ENCODE measurements at regions not wholly inside any gene's neighbourhood (a gene's known extent, or its start where the extent isn't known, plus 50 kb on each side); places are given as distances from the start of the nearest gene placed in this dataset.

DNA sequence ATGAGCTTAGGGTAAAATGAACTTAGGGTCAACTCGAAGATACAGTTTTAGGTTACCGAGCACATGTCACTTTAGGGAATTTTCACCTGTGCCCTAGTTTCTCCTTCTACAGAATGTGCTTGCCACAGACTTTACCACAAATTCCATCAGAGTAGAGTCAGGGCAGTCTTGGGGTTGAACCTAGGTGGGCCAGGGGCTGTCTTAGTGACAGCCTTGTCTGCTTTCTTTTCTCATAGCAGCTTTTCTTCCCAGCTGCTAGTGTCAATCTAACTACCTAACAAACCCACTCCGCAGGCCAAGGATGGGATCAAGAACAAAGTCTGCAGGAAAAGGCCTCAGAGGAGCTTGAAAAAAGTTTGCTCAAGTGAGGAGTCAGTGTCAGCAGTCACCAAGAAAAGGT is 458.1 kb upstream of the CDH18 start (continued):
- TF ChIP-seq, protein P1, sequence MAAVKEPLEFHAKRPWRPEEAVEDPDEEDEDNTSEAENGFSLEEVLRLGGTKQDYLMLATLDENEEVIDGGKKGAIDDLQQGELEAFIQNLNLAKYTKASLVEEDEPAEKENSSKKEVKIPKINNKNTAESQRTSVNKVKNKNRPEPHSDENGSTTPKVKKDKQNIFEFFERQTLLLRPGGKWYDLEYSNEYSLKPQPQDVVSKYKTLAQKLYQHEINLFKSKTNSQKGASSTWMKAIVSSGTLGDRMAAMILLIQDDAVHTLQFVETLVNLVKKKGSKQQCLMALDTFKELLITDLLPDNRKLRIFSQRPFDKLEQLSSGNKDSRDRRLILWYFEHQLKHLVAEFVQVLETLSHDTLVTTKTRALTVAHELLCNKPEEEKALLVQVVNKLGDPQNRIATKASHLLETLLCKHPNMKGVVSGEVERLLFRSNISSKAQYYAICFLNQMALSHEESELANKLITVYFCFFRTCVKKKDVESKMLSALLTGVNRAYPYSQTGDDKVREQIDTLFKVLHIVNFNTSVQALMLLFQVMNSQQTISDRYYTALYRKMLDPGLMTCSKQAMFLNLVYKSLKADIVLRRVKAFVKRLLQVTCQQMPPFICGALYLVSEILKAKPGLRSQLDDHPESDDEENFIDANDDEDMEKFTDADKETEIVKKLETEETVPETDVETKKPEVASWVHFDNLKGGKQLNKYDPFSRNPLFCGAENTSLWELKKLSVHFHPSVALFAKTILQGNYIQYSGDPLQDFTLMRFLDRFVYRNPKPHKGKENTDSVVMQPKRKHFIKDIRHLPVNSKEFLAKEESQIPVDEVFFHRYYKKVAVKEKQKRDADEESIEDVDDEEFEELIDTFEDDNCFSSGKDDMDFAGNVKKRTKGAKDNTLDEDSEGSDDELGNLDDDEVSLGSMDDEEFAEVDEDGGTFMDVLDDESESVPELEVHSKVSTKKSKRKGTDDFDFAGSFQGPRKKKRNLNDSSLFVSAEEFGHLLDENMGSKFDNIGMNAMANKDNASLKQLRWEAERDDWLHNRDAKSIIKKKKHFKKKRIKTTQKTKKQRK (IDR thresholded peaks at IDR 0.05; ENCODE audit: low read depth, low read length) = no peak
- no peak for TF ChIP-seq CBX5 (IDR thresholded peaks at IDR 0.05; ENCODE audit: low read depth)
- TF ChIP-seq RUNX3 (IDR thresholded peaks at IDR 0.05; ENCODE audit: low read length) = no peak
- no peak for TF ChIP-seq SREBF1 (IDR thresholded peaks at IDR 0.05; ENCODE audit: low read length)
- no peak for TF ChIP-seq EP300 (IDR thresholded peaks at IDR 0.05; ENCODE audit: borderline replicate concordance in 1 of 2, control insufficient read depth in 1 of 2, low read depth in 2 of 2, low read length in 2 of 2)

DNA sequence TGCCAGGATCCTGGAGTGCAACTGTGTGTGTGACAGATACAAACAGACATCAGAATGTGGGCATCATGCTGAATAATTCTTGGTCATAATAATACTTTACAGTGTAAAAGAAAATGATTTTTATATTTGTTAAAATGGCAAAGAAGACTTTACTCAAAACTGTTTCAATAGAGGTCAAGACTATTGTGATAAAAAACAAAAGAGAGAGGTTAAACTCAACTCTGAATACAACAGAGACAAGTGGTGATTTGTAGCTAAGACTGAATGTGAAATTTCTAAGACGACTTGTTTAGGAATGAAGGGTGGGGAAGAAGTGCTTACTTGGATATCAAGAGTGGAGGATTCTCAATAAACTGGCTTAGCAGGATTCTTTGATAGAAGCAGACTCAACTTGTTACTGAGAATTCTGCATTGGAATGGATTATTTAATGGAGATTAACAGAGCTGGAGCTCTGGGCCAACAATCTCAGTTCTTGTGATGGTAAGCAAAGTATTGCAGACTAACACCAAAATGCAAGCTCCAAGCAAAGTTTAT is 457.4 kb upstream of the CDH18 start:
- Histone ChIP-seq H3K36me3 (ENCODE audit: control insufficient read depth in 2 of 2, insufficient read depth in 2 of 2, low read length in 1 of 2) (no peaks in the 10 kb centered on the region), H3K9ac (ENCODE audit: control insufficient read depth, insufficient read depth, low read length) (no peak overlapping the region), H4K20me1 (ENCODE audit: control insufficient read depth, insufficient read depth) (no peaks in the 10 kb centered on the region), H3K4me3 (no peak overlapping the region), H3K4me2 (ENCODE audit: control insufficient read depth, insufficient read depth) (no peak overlapping the region), H3K4me1 (ENCODE audit: control insufficient read depth, insufficient read depth, low read length) (no peaks in the 10 kb centered on the region), H3K27ac (ENCODE audit: control insufficient read depth, insufficient read depth) (no peak overlapping the region), H3K27me3 (replicated peaks in 1 of 2; ENCODE audit: control insufficient read depth in 2 of 2, insufficient read depth in 2 of 2, low read length in 1 of 2) (no peaks in the 10 kb centered on the region), H3K79me2 (ENCODE audit: control insufficient read depth, insufficient read depth, low read length) (no peaks in the 10 kb centered on the region), H3K9me3 (replicated peaks; ENCODE audit: control insufficient read depth, insufficient read depth, low read length) (no peaks in the 10 kb centered on the region), H2AFZ (ENCODE audit: control insufficient read depth, low read depth, low read length) (no peak overlapping the region)
- no TSS peak for BruUV-seq (replicated peaks)
- DNase-seq (ENCODE audit: low read depth, low spot score) = no peak
- in situ Hi-C loops (cut with MboI) (no loop called here), intact Hi-C loops (cut with micrococcal nuclease; ENCODE audit: unreplicated experiment) (no loop called here)
- POLR2A ChIA-PET = no interaction called here
- FAIRE-seq = no peak
- CTCF ChIA-PET = interaction anchor here (1.1 kb wide), 1 partner anchor 10 kb away, joined by 3 read pairs; no protein-coding TSS in a partner anchor
- ATAC-seq = no peak
- SMC1A ChIA-PET (ENCODE audit: uncharacterized antibody, unreplicated experiment) = interaction anchor here (1.4 kb wide), 1 partner anchor 10 kb away, joined by 3 read pairs; no protein-coding TSS in a partner anchor
- RAD21 ChIA-PET (ENCODE audit: unreplicated experiment) = no interaction called here
- 38% methylated on average over 1 of the region's 1 CpG for WGBS (ENCODE audit: insufficient coverage, insufficient replicate concordance, low lambda C conversion rate, missing lambda C conversion rate)
- TF ChIP-seq MYC (IDR thresholded peaks at IDR 0.05; ENCODE audit: insufficient read depth, insufficient read length, insufficient replicate concordance, low read length, severe bottlenecking) = no peak
- no peak for TF ChIP-seq TCF12 (IDR thresholded peaks at IDR 0.05; ENCODE audit: low read depth, low read length)
- TF ChIP-seq, protein P1 (IDR thresholded peaks at IDR 0.05; ENCODE audit: low read depth, low read length) = no peak
- TF ChIP-seq, protein P2, sequence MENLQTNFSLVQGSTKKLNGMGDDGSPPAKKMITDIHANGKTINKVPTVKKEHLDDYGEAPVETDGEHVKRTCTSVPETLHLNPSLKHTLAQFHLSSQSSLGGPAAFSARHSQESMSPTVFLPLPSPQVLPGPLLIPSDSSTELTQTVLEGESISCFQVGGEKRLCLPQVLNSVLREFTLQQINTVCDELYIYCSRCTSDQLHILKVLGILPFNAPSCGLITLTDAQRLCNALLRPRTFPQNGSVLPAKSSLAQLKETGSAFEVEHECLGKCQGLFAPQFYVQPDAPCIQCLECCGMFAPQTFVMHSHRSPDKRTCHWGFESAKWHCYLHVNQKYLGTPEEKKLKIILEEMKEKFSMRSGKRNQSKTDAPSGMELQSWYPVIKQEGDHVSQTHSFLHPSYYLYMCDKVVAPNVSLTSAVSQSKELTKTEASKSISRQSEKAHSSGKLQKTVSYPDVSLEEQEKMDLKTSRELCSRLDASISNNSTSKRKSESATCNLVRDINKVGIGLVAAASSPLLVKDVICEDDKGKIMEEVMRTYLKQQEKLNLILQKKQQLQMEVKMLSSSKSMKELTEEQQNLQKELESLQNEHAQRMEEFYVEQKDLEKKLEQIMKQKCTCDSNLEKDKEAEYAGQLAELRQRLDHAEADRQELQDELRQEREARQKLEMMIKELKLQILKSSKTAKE (IDR thresholded peaks at IDR 0.05; ENCODE audit: low read depth, poor library complexity, severe bottlenecking) = no peak
- no peak for TF ChIP-seq BACH1 (IDR thresholded peaks at IDR 0.05; ENCODE audit: borderline replicate concordance)
- TF ChIP-seq IRF4 (IDR thresholded peaks at IDR 0.05; ENCODE audit: low read depth, low read length) = no peak
- TF ChIP-seq, protein P3, sequence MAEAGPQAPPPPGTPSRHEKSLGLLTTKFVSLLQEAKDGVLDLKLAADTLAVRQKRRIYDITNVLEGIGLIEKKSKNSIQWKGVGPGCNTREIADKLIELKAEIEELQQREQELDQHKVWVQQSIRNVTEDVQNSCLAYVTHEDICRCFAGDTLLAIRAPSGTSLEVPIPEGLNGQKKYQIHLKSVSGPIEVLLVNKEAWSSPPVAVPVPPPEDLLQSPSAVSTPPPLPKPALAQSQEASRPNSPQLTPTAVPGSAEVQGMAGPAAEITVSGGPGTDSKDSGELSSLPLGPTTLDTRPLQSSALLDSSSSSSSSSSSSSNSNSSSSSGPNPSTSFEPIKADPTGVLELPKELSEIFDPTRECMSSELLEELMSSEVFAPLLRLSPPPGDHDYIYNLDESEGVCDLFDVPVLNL (IDR thresholded peaks at IDR 0.05; ENCODE audit: low read depth, low read length) = no peak
- TF ChIP-seq CHD1 (IDR thresholded peaks at IDR 0.05; ENCODE audit: low read depth, low read length) = no peak

All from GM12878 (cell line).